K562 (cell line): ENCODE measurements at regions not wholly inside any gene's neighbourhood (a gene's known extent, or its start where the extent isn't known, plus 50 kb on each side); places are given as distances from the start of the nearest gene placed in this dataset.

Source experiments
- ATAC-seq: fragments of 200-7000 bp; cut with Tn5 transposase; 3 replicates; pipeline ENCODE4 v1.9.1; 2020; ENCODE audit warnings: moderate library complexity
- BruUV-seq: library from RNA; stranded (reverse); fragments of 400-500 nt; replicated peaks from 2 replicates; lab custom pipeline; 2021; lab: Mats Ljungman, UMichigan
- CTCF ChIA-PET: fragments of 300-600 bp; formaldehyde crosslinking; extraction: SDS; loops from one replicate; lab custom pipeline; 2021; ENCODE audit warnings: low intra/inter-chr PET ratio; lab: Yijun Ruan, JAX
- POLR2A ChIA-PET: fragments of 300-600, 350-650 bp; sonication (Branson Sonifier 250); formaldehyde crosslinking; extraction: SDS; loops from one replicate; lab custom pipeline; 2021; ENCODE audit warnings: antibody characterized with exemption, inconsistent platforms; lab: Yijun Ruan, JAX
- DNase-seq, 4 experiments: peaks; one replicate each; pipeline versions ENCODE4 v3.0.0 to v3.0.0-alpha.2; 2011 to 2018; ENCODE audit warnings: low spot score in 3 of 4, mixed read lengths in 3 of 4; ENCODE audit errors: extremely low read depth in 1 of 4
- FAIRE-seq: peaks from 2 replicates; lab custom pipeline; 2011; peaks lifted over from hg19 to GRCh38; lab: Jason Lieb, UNC
- H2AFZ ChIP-seq: 2 replicates; pipeline ENCODE4 v1.6.0; 2011; ENCODE audit warnings: low read depth, low read length, control low read depth, inconsistent platforms
- H3K27ac ChIP-seq: fragments of 200-600 bp; 3 replicates; pipeline ENCODE4 v1.8.0; 2011; ENCODE audit warnings: low read depth, mild to moderate bottlenecking, control low read depth, inconsistent platforms, low read length, moderate library complexity, mixed read lengths; ENCODE audit errors: extremely low read depth
- H3K27me3 ChIP-seq, 2 experiments: fragments of 300-600 bp in 1 of 2; 2 replicates in 1 of 2; 3 replicates in 1 of 2; pipeline versions ENCODE4 v1.6.0 to v1.8.0; 2011; ENCODE audit warnings: inconsistent platforms in 2 of 2, low read length in 2 of 2, mild to moderate bottlenecking in 1 of 2, mixed read lengths in 1 of 2, moderate library complexity in 1 of 2; ENCODE audit not compliant: control insufficient read depth in 2 of 2, insufficient read depth in 2 of 2
- H3K36me3 ChIP-seq: fragments of 300-600 bp; 3 replicates; pipeline ENCODE4 v1.8.0; 2011; ENCODE audit warnings: mild to moderate bottlenecking, low read length, inconsistent platforms; ENCODE audit not compliant: control insufficient read depth, insufficient read depth
- H3K4me1 ChIP-seq, 2 experiments: fragments of 200-600 bp in 1 of 2; replicated peaks in 1 of 2; 2 replicates in 1 of 2; 3 replicates in 1 of 2; pipeline versions ENCODE4 v1.5.1 to v1.8.0; 2011; ENCODE audit warnings: inconsistent platforms in 2 of 2, low read length in 2 of 2, mild to moderate bottlenecking in 1 of 2, mixed read lengths in 1 of 2, moderate library complexity in 1 of 2; ENCODE audit not compliant: control insufficient read depth in 2 of 2, insufficient read depth in 2 of 2
- H3K4me2 ChIP-seq: 2 replicates; pipeline ENCODE4 v1.6.1; 2011; ENCODE audit warnings: low read length, control low read depth, inconsistent platforms, mixed read lengths; ENCODE audit not compliant: insufficient read depth
- H3K4me3 ChIP-seq: fragments of 200-600 bp; sonication (generic), shearing (Covaris generic); 2 replicates; pipeline ENCODE4 v1.5.1; 2016; ENCODE audit warnings: control low read depth, inconsistent platforms
- H3K79me2 ChIP-seq: fragments of 200-600 bp; 3 replicates; pipeline ENCODE4 v1.8.0; 2011; ENCODE audit warnings: low read length, inconsistent platforms; ENCODE audit not compliant: control insufficient read depth, insufficient read depth
- H3K9ac ChIP-seq, 2 experiments: 2 replicates each; pipeline versions ENCODE4 v1.6.0 to v1.6.1; 2011; ENCODE audit warnings: low read depth in 2 of 2, low read length in 2 of 2, control low read depth in 1 of 2, inconsistent platforms in 1 of 2, mild to moderate bottlenecking in 1 of 2, mixed read lengths in 1 of 2; ENCODE audit not compliant: insufficient read depth in 1 of 2
- H3K9me1 ChIP-seq: one replicate; pipeline ENCODE4 v1.6.0; 2011; ENCODE audit warnings: inconsistent platforms, mild to moderate bottlenecking, low read length, moderate library complexity; ENCODE audit not compliant: control insufficient read depth, insufficient read depth
- H3K9me3 ChIP-seq: replicated peaks from 2 replicates; pipeline ENCODE4 v1.5.1; 2011; ENCODE audit warnings: low read depth, low read length, inconsistent platforms; ENCODE audit not compliant: control insufficient read depth, insufficient read depth
- H4K20me1 ChIP-seq: replicated peaks from 2 replicates; pipeline ENCODE4 v1.6.1; 2011; ENCODE audit warnings: low read length, inconsistent platforms, mixed read lengths; ENCODE audit not compliant: control insufficient read depth, insufficient read depth
- BACH1 ChIP-seq: fragments of 200-800 bp; sonication (Bioruptor generic); IDR thresholded peaks from 2 replicates; pipeline ENCODE4 v1.6.1; 2016; ENCODE audit warnings: missing genetic modification characterization, missing compliant biosample characterization
- BMI1 ChIP-seq: fragments of 150-350 bp; IDR thresholded peaks from 2 replicates; pipeline ENCODE4 v1.6.1; 2014; ENCODE audit warnings: low read length
- COPS2 ChIP-seq: fragments of 450-650 bp; conservative IDR thresholded peaks from 2 replicates; pipeline ENCODE4 v1.6.1; 2016; ENCODE audit warnings: mild to moderate bottlenecking, moderate library complexity
- KDM2B ChIP-seq: fragments of 250-450 bp; sonication (Bioruptor Pico); IDR thresholded peaks from 2 replicates; pipeline ENCODE4 v1.8.0; 2021; ENCODE audit warnings: mild to moderate bottlenecking, moderate library complexity
- MAFF ChIP-seq: IDR thresholded peaks from 2 replicates; pipeline ENCODE4 v1.6.1; 2012; ENCODE audit warnings: low read length, improper control_type of control experiment
- MCM5 ChIP-seq: fragments of 450-650 bp; IDR thresholded peaks from 2 replicates; pipeline ENCODE4 v1.6.1; 2016; ENCODE audit warnings: low read depth
- MTA3 ChIP-seq: fragments of 450-650 bp; formaldehyde crosslinking; IDR thresholded peaks from 2 replicates; pipeline ENCODE4 v1.6.1; 2017; ENCODE audit warnings: mild to moderate bottlenecking, borderline replicate concordance
- NFIC ChIP-seq: fragments of 450-650 bp; IDR thresholded peaks from 2 replicates; pipeline ENCODE4 v1.6.1; 2017; ENCODE audit warnings: mild to moderate bottlenecking, inconsistent platforms
- POLR2A ChIP-seq: fragments of 450-650 bp; conservative IDR thresholded peaks from 2 replicates; pipeline ENCODE4 v1.6.1; 2016
- SMAD1 ChIP-seq: fragments of 150-350 bp; IDR thresholded peaks from 2 replicates; pipeline ENCODE4 v1.6.1; 2014; ENCODE audit warnings: low read length, low read depth; ENCODE audit not compliant: partially characterized antibody
- SMARCB1 ChIP-seq: IDR thresholded peaks from 2 replicates; pipeline ENCODE4 v1.6.1; 2011; ENCODE audit warnings: improper control_type of control experiment, low read depth; ENCODE audit not compliant: insufficient read length
- SREBF2 ChIP-seq: sonication (generic); formaldehyde crosslinking; IDR thresholded peaks from 2 replicates; pipeline ENCODE4 v1.4.0; 2020; ENCODE audit warnings: mild to moderate bottlenecking, missing genetic modification reagents
- WHSC1 ChIP-seq: IDR thresholded peaks from one replicate; pipeline ENCODE4 v1.6.1; 2012; ENCODE audit warnings: low read length, control low read depth, inconsistent platforms
- ZBED1 ChIP-seq: IDR thresholded peaks from 2 replicates; pipeline ENCODE4 v1.6.1; 2014
- ZFPM2 ChIP-seq: fragments of 250-450 bp; sonication (Bioruptor Pico); IDR thresholded peaks from 2 replicates; pipeline ENCODE4 v1.5.1; 2022; ENCODE audit warnings: mild to moderate bottlenecking
- ZNF507 ChIP-seq: conservative IDR thresholded peaks from 2 replicates; pipeline ENCODE4 v1.6.1; 2017; ENCODE audit warnings: missing genetic modification characterization, missing compliant biosample characterization
- WGBS: fragments of 100-300 bp; shearing (Covaris generic); methylation state at CpG from one replicate; pipeline ENCODE4 v1.1.6; 2016; ENCODE audit warnings: low coverage, mixed read lengths; ENCODE audit not compliant: insufficient coverage; ENCODE audit errors: missing lambda C conversion rate; 5-methylcytosine and 5-hydroxymethylcytosine counted together
- in situ Hi-C: fragments of 300-500 bp; cut with MboI; formaldehyde crosslinking; loops from 4 replicates; pipeline ENCODE4 v1.15.0; 2018; ENCODE audit warnings: inconsistent platforms, mixed read lengths
- intact Hi-C: fragments of 100-400 bp; cut with micrococcal nuclease; formaldehyde crosslinking; loops from 2 replicates; pipeline ENCODE4 v1.14.2; 2022
- TF ChIP-seq, protein P1 (sequence below): fragments of 450-650 bp; IDR thresholded peaks from 2 replicates; pipeline ENCODE4 v1.6.1; 2017; ENCODE audit warnings: antibody characterized with exemption, mild to moderate bottlenecking

DNA sequence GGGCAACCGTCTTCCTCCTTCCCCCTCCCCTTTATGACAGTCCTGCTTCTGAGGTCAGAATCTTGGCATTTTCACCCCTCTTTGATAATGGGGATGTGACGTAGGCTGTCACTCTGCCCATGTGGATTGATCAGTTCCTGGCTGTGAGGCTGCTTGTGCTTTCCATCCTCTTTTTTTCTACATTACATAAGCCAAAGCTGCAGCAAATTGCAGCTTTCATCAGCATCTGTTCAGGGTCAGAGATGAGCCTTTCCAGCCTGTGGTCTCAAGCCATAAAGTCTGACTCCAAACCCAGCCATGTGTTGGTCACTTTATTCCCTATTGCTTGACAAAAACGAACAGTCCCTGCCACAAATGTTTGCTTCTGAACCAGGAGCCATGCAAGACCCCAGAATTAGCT lies 535.1 kb downstream of the CDH11 start (continued):
- TF ChIP-seq COPS2, result no peak
- TF ChIP-seq, all 486 proteins: peak for 0

DNA sequence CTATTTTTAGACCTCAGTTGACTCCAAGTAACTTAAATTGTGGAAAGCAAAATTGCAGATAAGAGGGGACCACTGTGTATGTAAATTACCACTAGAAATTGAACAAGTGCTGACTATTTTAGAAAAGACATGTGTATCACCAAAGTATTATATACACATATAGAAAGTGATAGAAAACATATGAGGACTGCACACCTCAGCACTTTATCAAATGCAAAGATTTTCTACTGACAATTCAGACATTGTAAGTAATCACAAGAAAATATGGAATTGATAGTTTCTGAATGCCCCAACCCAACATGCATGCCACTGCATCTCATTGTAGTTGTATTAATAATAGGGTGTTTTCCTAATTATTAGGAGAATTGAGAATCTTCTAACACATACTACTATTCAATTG lies 536.5 kb downstream of the CDH11 start:
- Histone ChIP-seq H3K79me2 (no peaks in the 10 kb centered on the region), H3K27ac (no peak overlapping the region), H3K9ac (no peak overlapping the region), H3K9me1 (no peaks in the 10 kb centered on the region), H3K4me2 (no peak overlapping the region), H3K4me3 (no peak overlapping the region), H3K4me1 (no peaks in the 10 kb centered on the region), H3K36me3 (no peaks in the 10 kb centered on the region), H3K27me3 (no peaks in the 10 kb centered on the region), H3K9me3 (0 out of 2 replicates have a peak, but pooled peaks cover 1% of the 10 kb centered on the region), H4K20me1 (no peaks in the 10 kb centered on the region), H2AFZ (no peak overlapping the region)
- DNase-seq (no peak), FAIRE-seq (no peak), ATAC-seq (no peak)
- in situ Hi-C loops, result no loop called here
- POLR2A ChIA-PET, result no interaction called here
- intact Hi-C loops, result no loop called here
- no TSS peak for BruUV-seq
- TF ChIP-seq POLR2A (no peak), KDM2B (CRISPR knock-in tag) (no peak), MCM5 (no peak), SMARCB1 (no peak)
- CTCF ChIA-PET, result no interaction called here

DNA sequence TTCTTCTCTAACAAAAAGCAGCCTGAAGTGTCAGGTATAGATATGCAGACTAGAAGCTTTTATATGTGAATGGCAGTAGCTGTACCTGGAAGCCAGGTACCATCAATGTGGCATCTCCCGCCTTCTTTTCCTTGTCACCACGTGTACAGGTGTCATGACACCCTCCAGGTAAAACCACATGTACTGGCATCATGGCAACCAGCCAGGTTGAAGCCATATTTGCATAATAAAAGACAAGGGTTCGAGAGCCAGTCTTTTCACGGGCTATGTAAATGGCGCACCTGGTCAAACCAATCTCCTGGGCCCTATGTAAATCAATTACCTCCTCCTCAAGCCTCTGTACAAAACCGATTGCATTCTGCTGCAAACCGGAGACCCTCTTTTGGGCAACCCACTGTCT lies 541.3 kb downstream of the CDH11 start:
- ATAC-seq, result no peak
- no peaks in the 10 kb centered on the region for H3K9me1 ChIP-seq
- no peak overlapping the region for H3K4me3 ChIP-seq
- H3K27ac ChIP-seq, result no peak overlapping the region
- no peaks in the 10 kb centered on the region for H3K4me1 ChIP-seq
- no TSS peak for BruUV-seq
- H3K9me3 ChIP-seq, result 0 out of 2 replicates have a peak, but pooled peaks cover 2% of the 10 kb centered on the region
- intact Hi-C loops, result no loop called here
- no peak overlapping the region for H3K4me2 ChIP-seq
- H3K9ac ChIP-seq, result no peak overlapping the region
- no peaks in the 10 kb centered on the region for H3K36me3 ChIP-seq
- CTCF ChIA-PET, result no interaction called here
- in situ Hi-C loops, result no loop called here
- no peaks in the 10 kb centered on the region for H3K79me2 ChIP-seq
- no peaks in the 10 kb centered on the region for H4K20me1 ChIP-seq
- 1% methylated on average over 7 of the region's 7 CpGs for WGBS
- no peak for FAIRE-seq
- H2AFZ ChIP-seq, result no peak overlapping the region
- H3K27me3 ChIP-seq, result no peaks in the 10 kb centered on the region
- DNase-seq, result no peak
- POLR2A ChIA-PET, result no interaction called here
- TF ChIP-seq WHSC1 (no peak), ZNF507 (no peak), BMI1 (no peak), MAFF (no peak), ZBED1 (no peak), ZFPM2 (CRISPR knock-in tag) (no peak), BACH1 (no peak), SREBF2 (CRISPR knock-in tag) (no peak), SMAD1 (no peak), NFIC (no peak), MTA3 (no peak)
- TF ChIP-seq, protein P1, sequence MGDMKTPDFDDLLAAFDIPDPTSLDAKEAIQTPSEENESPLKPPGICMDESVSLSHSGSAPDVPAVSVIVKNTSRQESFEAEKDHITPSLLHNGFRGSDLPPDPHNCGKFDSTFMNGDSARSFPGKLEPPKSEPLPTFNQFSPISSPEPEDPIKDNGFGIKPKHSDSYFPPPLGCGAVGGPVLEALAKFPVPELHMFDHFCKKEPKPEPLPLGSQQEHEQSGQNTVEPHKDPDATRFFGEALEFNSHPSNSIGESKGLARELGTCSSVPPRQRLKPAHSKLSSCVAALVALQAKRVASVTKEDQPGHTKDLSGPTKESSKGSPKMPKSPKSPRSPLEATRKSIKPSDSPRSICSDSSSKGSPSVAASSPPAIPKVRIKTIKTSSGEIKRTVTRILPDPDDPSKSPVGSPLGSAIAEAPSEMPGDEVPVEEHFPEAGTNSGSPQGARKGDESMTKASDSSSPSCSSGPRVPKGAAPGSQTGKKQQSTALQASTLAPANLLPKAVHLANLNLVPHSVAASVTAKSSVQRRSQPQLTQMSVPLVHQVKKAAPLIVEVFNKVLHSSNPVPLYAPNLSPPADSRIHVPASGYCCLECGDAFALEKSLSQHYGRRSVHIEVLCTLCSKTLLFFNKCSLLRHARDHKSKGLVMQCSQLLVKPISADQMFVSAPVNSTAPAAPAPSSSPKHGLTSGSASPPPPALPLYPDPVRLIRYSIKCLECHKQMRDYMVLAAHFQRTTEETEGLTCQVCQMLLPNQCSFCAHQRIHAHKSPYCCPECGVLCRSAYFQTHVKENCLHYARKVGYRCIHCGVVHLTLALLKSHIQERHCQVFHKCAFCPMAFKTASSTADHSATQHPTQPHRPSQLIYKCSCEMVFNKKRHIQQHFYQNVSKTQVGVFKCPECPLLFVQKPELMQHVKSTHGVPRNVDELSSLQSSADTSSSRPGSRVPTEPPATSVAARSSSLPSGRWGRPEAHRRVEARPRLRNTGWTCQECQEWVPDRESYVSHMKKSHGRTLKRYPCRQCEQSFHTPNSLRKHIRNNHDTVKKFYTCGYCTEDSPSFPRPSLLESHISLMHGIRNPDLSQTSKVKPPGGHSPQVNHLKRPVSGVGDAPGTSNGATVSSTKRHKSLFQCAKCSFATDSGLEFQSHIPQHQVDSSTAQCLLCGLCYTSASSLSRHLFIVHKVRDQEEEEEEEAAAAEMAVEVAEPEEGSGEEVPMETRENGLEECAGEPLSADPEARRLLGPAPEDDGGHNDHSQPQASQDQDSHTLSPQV, result no peak
